ENCODE measurements at regions not wholly inside any gene's neighbourhood (a gene's known extent, or its start where the extent isn't known, plus 50 kb on each side); places are given as distances from the start of the nearest gene placed in this dataset.
"Not testable (repeated sequence)": the region's sequence is repeated elsewhere in the genome, so short reads cannot be mapped to it uniquely, and the experiment has no call there.

- 71% methylated on average over 1 of the region's 2 CpGs for WGBS (ENCODE audit: insufficient coverage, low lambda C conversion rate)
- no peaks in the 10 kb centered on the region for H3K4me1 ChIP-seq (ENCODE audit: control insufficient read depth, insufficient read depth, low read length)
- no peak overlapping the region for H3K4me3 ChIP-seq (ENCODE audit: low read length)
- H3K27ac ChIP-seq (ENCODE audit: low read length), result no peak overlapping the region
- DNase-seq, result no peak
- no peaks in the 10 kb centered on the region for H3K9me3 ChIP-seq (ENCODE audit: control insufficient read depth, low read depth, low read length)
- no peaks in the 10 kb centered on the region for H3K27me3 ChIP-seq (ENCODE audit: control insufficient read depth, insufficient read depth, low read length)
- no peaks in the 10 kb centered on the region for H3K36me3 ChIP-seq (ENCODE audit: control insufficient read depth, insufficient read depth, low read length)
Measured at GRCh38 chr2:228373191-228373590, 191.7 kb upstream of the SPHKAP start.

DNA sequence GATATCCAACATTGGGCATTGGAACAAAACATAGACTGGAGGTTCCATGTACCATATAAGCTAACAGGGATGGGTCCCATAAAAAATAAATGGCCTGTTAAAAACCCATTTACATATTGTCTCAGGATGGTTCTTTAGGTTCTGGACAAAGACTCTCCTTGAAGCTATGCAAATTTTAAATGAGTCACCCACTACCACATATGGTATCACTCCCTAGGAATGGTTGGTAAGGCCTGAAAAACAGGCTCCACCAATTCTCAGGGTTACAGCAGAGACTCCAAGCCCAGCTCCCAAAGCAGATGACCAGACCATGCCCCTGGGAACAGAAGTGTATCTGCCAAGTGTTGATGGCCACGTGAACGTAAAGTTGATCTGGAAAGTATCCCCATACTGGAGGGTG lies 190.7 kb upstream of the SPHKAP start:
- WGBS (ENCODE audit: insufficient coverage, low lambda C conversion rate), result no CpG with 5 or more reads among the region's 2 CpGs
- Histone ChIP-seq H3K27me3 (ENCODE audit: control insufficient read depth, insufficient read depth, low read length) (no peaks in the 10 kb centered on the region), H3K27ac (ENCODE audit: low read length) (no peak overlapping the region), H3K4me3 (ENCODE audit: low read length) (no peak overlapping the region), H3K4me1 (ENCODE audit: control insufficient read depth, insufficient read depth, low read length) (no peaks in the 10 kb centered on the region), H3K9me3 (ENCODE audit: control insufficient read depth, low read depth, low read length) (no peaks in the 10 kb centered on the region), H3K36me3 (ENCODE audit: control insufficient read depth, insufficient read depth, low read length) (no peaks in the 10 kb centered on the region)
- no peak for DNase-seq

- H3K27ac ChIP-seq (ENCODE audit: low read length), result no peak overlapping the region
- no peaks in the 10 kb centered on the region for H3K27me3 ChIP-seq (ENCODE audit: control insufficient read depth, insufficient read depth, low read length)
- no peaks in the 10 kb centered on the region for H3K36me3 ChIP-seq (ENCODE audit: control insufficient read depth, insufficient read depth, low read length)
- H3K4me3 ChIP-seq (ENCODE audit: low read length), result no peak overlapping the region
- WGBS (ENCODE audit: insufficient coverage, low lambda C conversion rate), result no CpG with 5 or more reads among the region's 5 CpGs
- H3K9me3 ChIP-seq (ENCODE audit: control insufficient read depth, low read depth, low read length), result no peaks in the 10 kb centered on the region
- H3K4me1 ChIP-seq (ENCODE audit: control insufficient read depth, insufficient read depth, low read length), result no peaks in the 10 kb centered on the region
- DNase-seq, result no peak
Measured at GRCh38 chr2:228369400-228370031, 188.0 kb upstream of the SPHKAP start.

GRCh38 chr2:228367356-228367755 lies 185.9 kb upstream of the SPHKAP start:
- no peak for DNase-seq
- Histone ChIP-seq H3K4me1 (ENCODE audit: control insufficient read depth, insufficient read depth, low read length) (no peaks in the 10 kb centered on the region), H3K36me3 (ENCODE audit: control insufficient read depth, insufficient read depth, low read length) (no peaks in the 10 kb centered on the region), H3K27ac (ENCODE audit: low read length) (no peak overlapping the region), H3K9me3 (ENCODE audit: control insufficient read depth, low read depth, low read length) (no peaks in the 10 kb centered on the region), H3K4me3 (ENCODE audit: low read length) (no peak overlapping the region), H3K27me3 (ENCODE audit: control insufficient read depth, insufficient read depth, low read length) (no peaks in the 10 kb centered on the region)
- WGBS (ENCODE audit: insufficient coverage, low lambda C conversion rate), result no CpG with 5 or more reads among the region's 2 CpGs

DNA sequence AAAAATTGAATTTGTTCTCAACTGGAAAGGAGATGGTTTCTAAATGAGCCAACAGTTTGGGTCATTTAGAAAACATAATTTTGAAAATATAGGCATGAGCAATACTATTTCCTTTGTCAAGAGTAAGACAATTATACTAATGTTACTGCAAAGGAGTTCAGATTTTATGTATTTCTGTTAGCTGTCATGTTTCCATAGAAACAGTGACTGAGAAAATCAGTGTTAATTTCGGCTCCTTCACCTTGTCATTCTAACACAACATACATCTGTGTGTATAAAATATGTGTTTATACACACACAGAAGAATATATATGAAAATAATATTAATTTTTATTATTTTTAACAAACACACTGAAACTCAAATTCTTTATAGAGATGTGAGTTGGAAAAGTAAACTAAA lies 178.0 kb upstream of the SPHKAP start:
- Histone ChIP-seq H3K4me3 (ENCODE audit: low read length) (no peak overlapping the region), H3K4me1 (ENCODE audit: control insufficient read depth, insufficient read depth, low read length) (no peaks in the 10 kb centered on the region), H3K36me3 (ENCODE audit: control insufficient read depth, insufficient read depth, low read length) (no peaks in the 10 kb centered on the region), H3K9me3 (ENCODE audit: control insufficient read depth, low read depth, low read length) (no peaks in the 10 kb centered on the region), H3K27ac (ENCODE audit: low read length) (no peak overlapping the region), H3K27me3 (ENCODE audit: control insufficient read depth, insufficient read depth, low read length) (no peaks in the 10 kb centered on the region)
- DNase-seq, result no peak
- WGBS (ENCODE audit: insufficient coverage, low lambda C conversion rate), result 78% methylated on average over 1 of the region's 1 CpG

GRCh38 chr2:228355897-228356296 lies 174.4 kb upstream of the SPHKAP start:
- no peak for DNase-seq
- H3K4me3 ChIP-seq (ENCODE audit: low read length), result no peak overlapping the region
- no peaks in the 10 kb centered on the region for H3K4me1 ChIP-seq (ENCODE audit: control insufficient read depth, insufficient read depth, low read length)
- WGBS (ENCODE audit: insufficient coverage, low lambda C conversion rate), result no CpG with 5 or more reads among the region's 2 CpGs
- H3K27me3 ChIP-seq (ENCODE audit: control insufficient read depth, insufficient read depth, low read length), result no peaks in the 10 kb centered on the region
- no peak overlapping the region for H3K27ac ChIP-seq (ENCODE audit: low read length)
- H3K36me3 ChIP-seq (ENCODE audit: control insufficient read depth, insufficient read depth, low read length), result no peaks in the 10 kb centered on the region
- no peaks in the 10 kb centered on the region for H3K9me3 ChIP-seq (ENCODE audit: control insufficient read depth, low read depth, low read length)

- H3K4me1 ChIP-seq (ENCODE audit: control insufficient read depth, insufficient read depth, low read length); H3K4me3 ChIP-seq (ENCODE audit: low read length); DNase-seq; H3K36me3 ChIP-seq (ENCODE audit: control insufficient read depth, insufficient read depth, low read length); H3K27me3 ChIP-seq (ENCODE audit: control insufficient read depth, insufficient read depth, low read length); H3K9me3 ChIP-seq (ENCODE audit: control insufficient read depth, low read depth, low read length); H3K27ac ChIP-seq (ENCODE audit: low read length): not testable (repeated sequence)
- WGBS (ENCODE audit: insufficient coverage, low lambda C conversion rate), result no CpG with 5 or more reads among the region's 12 CpGs
Measured at GRCh38 chr2:228352980-228353379, 171.5 kb upstream of the SPHKAP start.

- H3K9me3 ChIP-seq (ENCODE audit: control insufficient read depth, low read depth, low read length), result no peaks in the 10 kb centered on the region
- H3K27ac ChIP-seq (ENCODE audit: low read length), result no peak overlapping the region
- no peaks in the 10 kb centered on the region for H3K27me3 ChIP-seq (ENCODE audit: control insufficient read depth, insufficient read depth, low read length)
- H3K4me3 ChIP-seq (ENCODE audit: low read length), result no peak overlapping the region
- H3K36me3 ChIP-seq (ENCODE audit: control insufficient read depth, insufficient read depth, low read length), result no peaks in the 10 kb centered on the region
- no peaks in the 10 kb centered on the region for H3K4me1 ChIP-seq (ENCODE audit: control insufficient read depth, insufficient read depth, low read length)
- WGBS (ENCODE audit: insufficient coverage, low lambda C conversion rate), result no CpG with 5 or more reads among the region's 1 CpG
- no peak for DNase-seq
Measured at GRCh38 chr2:228352048-228352447, 170.6 kb upstream of the SPHKAP start.

DNA sequence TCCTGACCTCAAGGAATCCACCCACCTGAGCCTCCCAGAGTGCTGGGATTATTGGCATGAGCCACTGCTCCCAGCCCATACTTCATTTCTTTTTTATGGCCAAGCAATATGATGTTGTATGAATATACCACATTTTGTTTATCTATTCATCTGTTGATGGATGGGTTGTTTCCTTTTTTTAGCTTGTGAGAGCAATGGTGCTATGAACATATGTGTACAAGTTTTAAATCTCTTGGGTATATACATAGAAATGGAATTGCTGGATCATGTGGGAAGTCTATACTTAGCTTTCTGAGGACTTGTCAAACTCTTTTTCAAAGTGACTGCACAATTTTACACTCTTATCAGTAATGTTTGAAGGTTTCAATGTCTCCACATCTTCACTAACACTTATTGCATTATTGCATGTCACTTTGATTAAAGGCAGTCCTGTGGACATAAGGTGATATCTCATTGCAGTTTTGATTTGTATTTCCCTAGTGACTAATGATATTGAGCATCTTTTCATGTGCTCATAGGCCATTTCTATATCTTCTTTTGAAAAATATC lies 167.1 kb upstream of the SPHKAP start:
- Histone ChIP-seq H3K27ac (ENCODE audit: low read length) (no peak overlapping the region), H3K4me3 (ENCODE audit: low read length) (no peak overlapping the region), H3K36me3 (ENCODE audit: control insufficient read depth, insufficient read depth, low read length) (no peaks in the 10 kb centered on the region), H3K9me3 (ENCODE audit: control insufficient read depth, low read depth, low read length) (no peaks in the 10 kb centered on the region), H3K27me3 (ENCODE audit: control insufficient read depth, insufficient read depth, low read length) (no peaks in the 10 kb centered on the region), H3K4me1 (ENCODE audit: control insufficient read depth, insufficient read depth, low read length) (no peaks in the 10 kb centered on the region)
- no peak for DNase-seq

DNA sequence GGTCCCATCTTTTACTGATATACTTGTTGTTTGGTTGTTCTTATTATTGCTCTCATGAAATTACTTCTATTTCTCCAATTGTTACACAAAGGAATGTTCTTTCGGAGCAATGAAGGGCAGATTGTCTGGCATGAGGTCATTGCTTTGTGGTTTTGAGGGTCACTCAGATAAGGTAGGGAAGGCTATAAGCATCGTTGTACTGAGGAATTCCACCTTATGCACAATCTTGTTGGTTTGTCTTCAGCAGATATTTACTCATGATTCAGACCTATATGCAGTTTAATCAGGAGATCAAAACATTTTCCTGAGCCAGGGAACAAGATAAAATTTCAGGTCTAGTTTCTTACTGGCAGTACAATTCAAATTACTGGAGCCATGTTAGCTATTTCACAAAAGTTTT lies 163.0 kb upstream of the SPHKAP start:
- WGBS (ENCODE audit: insufficient coverage, low lambda C conversion rate), result no CpG with 5 or more reads among the region's 2 CpGs
- H3K27ac ChIP-seq (ENCODE audit: low read length), result no peak overlapping the region
- H3K36me3 ChIP-seq (ENCODE audit: control insufficient read depth, insufficient read depth, low read length), result no peaks in the 10 kb centered on the region
- DNase-seq, result no peak
- H3K4me1 ChIP-seq (ENCODE audit: control insufficient read depth, insufficient read depth, low read length), result no peaks in the 10 kb centered on the region
- no peak overlapping the region for H3K4me3 ChIP-seq (ENCODE audit: low read length)
- no peaks in the 10 kb centered on the region for H3K9me3 ChIP-seq (ENCODE audit: control insufficient read depth, low read depth, low read length)
- H3K27me3 ChIP-seq (ENCODE audit: control insufficient read depth, insufficient read depth, low read length), result no peaks in the 10 kb centered on the region

GRCh38 chr2:228339525-228339924 lies 158.0 kb upstream of the SPHKAP start:
- no peak overlapping the region for H3K4me3 ChIP-seq (ENCODE audit: low read length)

More at GRCh38 chr2:228339525-228339924, 158.0 kb upstream of the SPHKAP start:
- no peak for DNase-seq
- no peaks in the 10 kb centered on the region for H3K36me3 ChIP-seq (ENCODE audit: control insufficient read depth, insufficient read depth, low read length)
- no peaks in the 10 kb centered on the region for H3K27me3 ChIP-seq (ENCODE audit: control insufficient read depth, insufficient read depth, low read length)
- H3K9me3 ChIP-seq (ENCODE audit: control insufficient read depth, low read depth, low read length), result no peaks in the 10 kb centered on the region
- no peak overlapping the region for H3K27ac ChIP-seq (ENCODE audit: low read length)
- H3K4me1 ChIP-seq (ENCODE audit: control insufficient read depth, insufficient read depth, low read length), result no peaks in the 10 kb centered on the region
